HG03025 (cell line): ENCODE measurements at regions not wholly inside any gene's neighbourhood (a gene's known extent, or its start where the extent isn't known, plus 50 kb on each side); places are given as distances from the start of the nearest gene placed in this dataset.

Source experiments
- ATAC-seq: cut with Tn5 transposase; IDR thresholded peaks from one replicate; pipeline ENCODE4 v1.9.1; 2021; ENCODE audit warnings: mild to moderate bottlenecking, moderate library complexity; ENCODE audit not compliant: unreplicated experiment, low FRiP score

GRCh38 chr5:84606784-84607183, 222.1 kb upstream of the EDIL3 start:
- ATAC-seq: no peak

GRCh38 chr5:84605241-84605640, 220.6 kb upstream of the EDIL3 start:
- ATAC-seq: no peak

GRCh38 chr5:84603568-84604185, 219.0 kb upstream of the EDIL3 start:
- ATAC-seq: no peak

GRCh38 chr5:84602371-84602771, 217.7 kb upstream of the EDIL3 start:
- ATAC-seq: no peak

GRCh38 chr5:84599964-84600363, 215.3 kb upstream of the EDIL3 start:
- ATAC-seq: no peak

GRCh38 chr5:84597904-84598303, 213.2 kb upstream of the EDIL3 start:
- no peak for ATAC-seq

- no peak for ATAC-seq
Observed at GRCh38 chr5:84590629-84591028, 205.9 kb upstream of the EDIL3 start.

GRCh38 chr5:84589926-84590325, 205.2 kb upstream of the EDIL3 start:
- no peak for ATAC-seq

- ATAC-seq: no peak
Observed at GRCh38 chr5:84585218-84585617, 200.5 kb upstream of the EDIL3 start.

GRCh38 chr5:84578226-84578625, 193.5 kb upstream of the EDIL3 start:
- ATAC-seq: no peak

GRCh38 chr5:84573017-84573712, 188.5 kb upstream of the EDIL3 start:
- no peak for ATAC-seq

GRCh38 chr5:84569307-84569706, 184.6 kb upstream of the EDIL3 start:
- ATAC-seq: no peak

- no peak for ATAC-seq
Observed at GRCh38 chr5:84568171-84568570, 183.5 kb upstream of the EDIL3 start.

GRCh38 chr5:84565866-84566265, 181.2 kb upstream of the EDIL3 start:
- ATAC-seq: no peak

- ATAC-seq: no peak
Observed at GRCh38 chr5:84564321-84565075, 179.8 kb upstream of the EDIL3 start.

GRCh38 chr5:84550222-84550621, 165.5 kb upstream of the EDIL3 start:
- no peak for ATAC-seq

GRCh38 chr5:84549054-84549453, 164.4 kb upstream of the EDIL3 start:
- no peak for ATAC-seq

- no peak for ATAC-seq
Observed at GRCh38 chr5:84546686-84547085, 162.0 kb upstream of the EDIL3 start.

GRCh38 chr5:84536797-84537196, 152.1 kb upstream of the EDIL3 start:
- ATAC-seq: no peak

GRCh38 chr5:84535281-84535680, 150.6 kb upstream of the EDIL3 start:
- no peak for ATAC-seq

- ATAC-seq: no peak
Observed at GRCh38 chr5:84524491-84524890, 139.8 kb upstream of the EDIL3 start.

- ATAC-seq: no peak
Observed at GRCh38 chr5:84518862-84519261, 134.2 kb upstream of the EDIL3 start.
